ENCODE measurements at regions not wholly inside any gene's neighbourhood (a gene's known extent, or its start where the extent isn't known, plus 50 kb on each side); places are given as distances from the start of the nearest gene placed in this dataset.

GRCh38 chr18:50444539-50444938, 69.7 kb downstream of the SKA1 start:
- no peak for DNase-seq (ENCODE audit: low spot score in 2 of 2)
- intact Hi-C loops (cut with DNase I; ENCODE audit: low total_unique reads), result no loop called here
- WGBS, 2 donors, result 58 to 72% methylated on average over 2 of the region's 2 CpGs
- no peak overlapping the region for H3K4me3 ChIP-seq (ENCODE audit: low read depth, poor library complexity, severe bottlenecking)
- TF ChIP-seq CTCF (IDR thresholded peaks at IDR 0.05), result no peak
- TF ChIP-seq POLR2A (IDR thresholded peaks at IDR 0.05), result no peak

DNA sequence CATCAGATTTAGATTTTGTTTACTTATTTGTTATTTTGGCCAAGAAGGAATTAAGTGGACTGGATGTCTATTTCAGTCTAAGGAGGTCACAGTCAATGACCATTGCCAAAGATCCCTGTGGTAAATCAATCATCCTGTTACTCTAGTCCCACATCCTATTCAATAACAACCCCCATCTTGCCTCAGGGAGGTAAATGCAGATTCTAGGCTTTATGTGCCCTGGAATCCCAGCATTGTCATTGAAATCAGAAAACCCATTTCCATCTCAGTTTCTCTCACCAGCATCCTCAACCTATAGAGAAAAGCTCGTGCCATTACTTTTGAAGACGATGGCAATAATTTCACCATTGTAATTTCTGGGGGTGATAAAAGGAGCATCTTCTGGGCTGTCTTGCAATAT, 71.8 kb downstream of the SKA1 start:
- DNase-seq (ENCODE audit: low spot score in 2 of 2), result no peak
- 83% methylated on average over 2 of the region's 2 CpGs for WGBS, 2 donors
- intact Hi-C loops (cut with DNase I; ENCODE audit: low total_unique reads), result no loop called here
- no peak for TF ChIP-seq POLR2A (IDR thresholded peaks at IDR 0.05)
- no peak for TF ChIP-seq CTCF (IDR thresholded peaks at IDR 0.05)
- no peak overlapping the region for H3K4me3 ChIP-seq (ENCODE audit: low read depth, poor library complexity, severe bottlenecking)

DNA sequence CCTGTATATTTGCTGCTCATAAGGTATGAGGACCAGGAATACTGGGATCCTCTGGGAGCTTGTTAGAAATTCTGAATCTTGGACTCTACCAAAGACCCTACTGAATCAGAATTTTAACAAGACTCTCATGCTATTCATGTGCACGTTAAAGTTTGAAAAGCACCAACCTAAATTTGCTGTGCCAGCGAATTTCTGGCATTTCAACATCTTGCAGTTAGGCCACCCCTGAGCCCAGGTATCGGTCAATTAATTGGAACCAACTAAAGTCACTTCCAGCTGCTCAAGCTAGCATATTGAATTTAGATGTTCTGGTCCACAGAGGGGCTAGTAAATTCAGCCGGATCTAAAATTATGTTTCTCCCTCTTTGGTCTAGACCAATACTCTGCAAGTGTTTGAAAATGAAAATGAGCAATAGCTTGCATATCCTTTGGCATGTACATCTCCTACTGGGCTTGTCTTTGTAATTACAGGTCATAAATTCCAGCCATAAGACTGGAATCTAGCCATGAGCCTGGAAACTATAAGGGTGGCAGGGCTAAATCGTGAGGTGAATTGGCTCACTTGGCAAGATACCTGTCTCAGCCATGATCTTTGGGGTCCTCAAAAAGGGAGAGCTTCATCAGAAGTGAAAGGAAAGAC, 72.4 kb downstream of the SKA1 start:
- WGBS, 2 donors, result 73 to 74% methylated on average over 5 of the region's 5 CpGs
- TF ChIP-seq CTCF (IDR thresholded peaks at IDR 0.05) (no peak), POLR2A (IDR thresholded peaks at IDR 0.05) (no peak)
- H3K4me3 ChIP-seq (ENCODE audit: low read depth, poor library complexity, severe bottlenecking), result no peak overlapping the region
- intact Hi-C loops (cut with DNase I; ENCODE audit: low total_unique reads), result no loop called here
- DNase-seq (ENCODE audit: low spot score in 2 of 2), result no peak

DNA sequence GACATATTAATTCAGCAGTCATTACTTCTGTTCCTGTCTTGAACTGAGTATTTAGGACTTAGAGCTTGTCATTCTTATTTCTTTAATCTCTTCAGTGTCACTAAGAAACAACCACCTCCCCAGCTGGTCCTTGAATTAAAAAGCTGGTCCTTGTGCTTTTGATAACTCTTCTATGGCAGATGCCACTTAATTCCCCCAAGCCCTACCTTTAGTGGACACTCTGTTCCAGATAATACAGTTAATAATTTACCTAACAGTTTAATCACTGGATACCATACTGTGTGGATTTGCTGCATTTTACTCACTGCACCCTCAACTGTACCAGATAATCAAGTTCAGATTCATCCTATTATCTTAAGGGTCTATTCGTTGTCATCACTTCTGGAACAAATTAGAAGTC, 73.1 kb downstream of the SKA1 start:
- no peak for TF ChIP-seq CTCF (IDR thresholded peaks at IDR 0.05)
- no peak for TF ChIP-seq POLR2A (IDR thresholded peaks at IDR 0.05)
- intact Hi-C loops (cut with DNase I; ENCODE audit: low total_unique reads), result no loop called here
- WGBS, 2 donors, result 28 to 50% methylated on average over 1 of the region's 1 CpG
- H3K4me3 ChIP-seq (ENCODE audit: low read depth, poor library complexity, severe bottlenecking), result no peak overlapping the region
- DNase-seq (ENCODE audit: low spot score in 2 of 2), result no peak

- DNase-seq (ENCODE audit: low spot score in 2 of 2), result no peak
- no peak overlapping the region for H3K4me3 ChIP-seq (ENCODE audit: low read depth, poor library complexity, severe bottlenecking)
- 70 to 78% methylated on average over 7 of the region's 7 CpGs for WGBS, 2 donors
- intact Hi-C loops (cut with DNase I; ENCODE audit: low total_unique reads), result no loop called here
- TF ChIP-seq CTCF (IDR thresholded peaks at IDR 0.05), result no peak
- no peak for TF ChIP-seq POLR2A (IDR thresholded peaks at IDR 0.05)
These were observed 76.4 kb downstream of the SKA1 start for GRCh38 chr18:50451100-50451842.

Data from lower leg skin (tissue), 4 donors.